ENCODE measurements at regions not wholly inside any gene's neighbourhood (a gene's known extent, or its start where the extent isn't known, plus 50 kb on each side); places are given as distances from the start of the nearest gene placed in this dataset.

- intact Hi-C loops (cut with DNase I; ENCODE audit: low total_unique reads) = no loop called here
- H3K27me3 ChIP-seq = no peaks in the 10 kb centered on the region
- H3K9me3 ChIP-seq = no peaks in the 10 kb centered on the region
- peaks cover 0 to 8% (median 3%) of the 10 kb centered on the region in 4 donors for H3K4me1 ChIP-seq
- DNase-seq = no peak
- no peak overlapping the region for H3K4me3 ChIP-seq
- 73 to 81% (median 77%) methylated on average over 5 of the region's 5 CpGs for WGBS, 5 donors
- H3K27ac ChIP-seq = no peak overlapping the region
- H3K36me3 ChIP-seq = no peaks in the 10 kb centered on the region
- no peak for TF ChIP-seq POLR2A (IDR thresholded peaks at IDR 0.05)
- TF ChIP-seq POLR2AphosphoS5 (IDR thresholded peaks at IDR 0.05) = no peak
- TF ChIP-seq, protein P1, sequence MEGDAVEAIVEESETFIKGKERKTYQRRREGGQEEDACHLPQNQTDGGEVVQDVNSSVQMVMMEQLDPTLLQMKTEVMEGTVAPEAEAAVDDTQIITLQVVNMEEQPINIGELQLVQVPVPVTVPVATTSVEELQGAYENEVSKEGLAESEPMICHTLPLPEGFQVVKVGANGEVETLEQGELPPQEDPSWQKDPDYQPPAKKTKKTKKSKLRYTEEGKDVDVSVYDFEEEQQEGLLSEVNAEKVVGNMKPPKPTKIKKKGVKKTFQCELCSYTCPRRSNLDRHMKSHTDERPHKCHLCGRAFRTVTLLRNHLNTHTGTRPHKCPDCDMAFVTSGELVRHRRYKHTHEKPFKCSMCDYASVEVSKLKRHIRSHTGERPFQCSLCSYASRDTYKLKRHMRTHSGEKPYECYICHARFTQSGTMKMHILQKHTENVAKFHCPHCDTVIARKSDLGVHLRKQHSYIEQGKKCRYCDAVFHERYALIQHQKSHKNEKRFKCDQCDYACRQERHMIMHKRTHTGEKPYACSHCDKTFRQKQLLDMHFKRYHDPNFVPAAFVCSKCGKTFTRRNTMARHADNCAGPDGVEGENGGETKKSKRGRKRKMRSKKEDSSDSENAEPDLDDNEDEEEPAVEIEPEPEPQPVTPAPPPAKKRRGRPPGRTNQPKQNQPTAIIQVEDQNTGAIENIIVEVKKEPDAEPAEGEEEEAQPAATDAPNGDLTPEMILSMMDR (IDR thresholded peaks at IDR 0.05) = no peak
- no peak for TF ChIP-seq EP300 (IDR thresholded peaks at IDR 0.05)
Observed at GRCh38 chr7:51617686-51618085, 301.1 kb upstream of the COBL start.

DNA sequence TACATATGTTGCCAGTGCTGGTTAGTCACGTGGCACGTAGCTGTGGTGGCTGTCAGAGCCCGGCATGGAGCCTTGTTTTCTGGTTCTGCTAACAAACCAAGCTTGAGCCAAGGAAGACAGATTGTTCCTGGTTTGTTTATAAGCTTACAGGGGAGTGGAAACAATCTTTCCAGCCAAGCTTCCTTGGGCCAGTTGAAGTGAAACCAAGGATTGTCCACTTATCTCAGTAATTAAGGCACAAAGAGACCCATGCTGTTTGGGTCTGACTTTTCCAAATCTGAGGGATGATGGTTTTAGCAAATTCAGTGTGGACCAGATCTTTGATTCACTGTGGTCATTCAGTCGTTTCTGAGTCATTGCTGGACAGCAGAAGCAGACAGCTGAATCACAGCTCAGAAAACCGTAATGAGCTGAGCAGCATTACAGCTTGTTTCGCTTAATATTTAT lies 297.3 kb upstream of the COBL start:
- Histone ChIP-seq H3K36me3 (no peaks in the 10 kb centered on the region), H3K4me1 (peaks cover 0 to 8% (median 3%) of the 10 kb centered on the region in 4 donors), H3K9me3 (no peaks in the 10 kb centered on the region), H3K27ac (peak overlapping the region in 3 of 5 donors; percentile 42 to 56 (median 46)), H3K4me3 (no peak overlapping the region), H3K27me3 (no peaks in the 10 kb centered on the region)
- intact Hi-C loops (cut with DNase I; ENCODE audit: low total_unique reads) = no loop called here
- TF ChIP-seq POLR2AphosphoS5 (IDR thresholded peaks at IDR 0.05) = peak in 1 of 3 donors; percentile 7
- no peak for TF ChIP-seq EP300 (IDR thresholded peaks at IDR 0.05)
- DNase-seq = peak in 1 of 2 donors; percentile 46
- WGBS, 5 donors = 38 to 54% (median 41%) methylated on average over 6 of the region's 6 CpGs

GRCh38 chr7:51611937-51612336 lies 295.3 kb upstream of the COBL start:
- Histone ChIP-seq H3K9me3 (no peaks in the 10 kb centered on the region), H3K36me3 (no peaks in the 10 kb centered on the region), H3K4me1 (peaks cover 0 to 8% (median 3%) of the 10 kb centered on the region in 4 donors), H3K27ac (no peak overlapping the region), H3K4me3 (no peak overlapping the region), H3K27me3 (no peaks in the 10 kb centered on the region)
- 44 to 88% (median 78%) methylated on average over 1 of the region's 1 CpG for WGBS, 5 donors
- DNase-seq = peak in 1 of 2 donors; percentile 18
- TF ChIP-seq, protein P1 (IDR thresholded peaks at IDR 0.05) = no peak
- no peak for TF ChIP-seq EP300 (IDR thresholded peaks at IDR 0.05)
- no peak for TF ChIP-seq POLR2AphosphoS5 (IDR thresholded peaks at IDR 0.05)
- TF ChIP-seq POLR2A (IDR thresholded peaks at IDR 0.05) = no peak
- intact Hi-C loops (cut with DNase I; ENCODE audit: low total_unique reads) = no loop called here

DNA sequence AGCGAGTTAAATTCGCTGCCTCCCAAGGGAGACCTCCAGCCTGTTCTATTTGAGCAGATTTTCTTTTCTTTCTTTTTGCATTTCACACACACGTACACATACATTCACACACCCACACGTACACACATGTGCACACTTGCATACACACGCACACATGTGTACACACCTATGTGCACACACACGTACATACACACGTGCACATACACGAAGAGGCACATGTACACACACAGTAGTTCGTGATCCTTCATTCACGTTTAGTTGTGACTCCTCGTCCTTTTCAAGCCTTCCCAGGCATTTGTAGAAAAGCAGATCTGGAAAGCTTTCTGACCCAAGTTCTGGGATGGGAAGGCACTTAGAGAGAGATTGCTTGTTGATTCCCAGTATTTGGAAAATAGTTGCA lies 290.8 kb upstream of the COBL start:
- TF ChIP-seq POLR2AphosphoS5 (IDR thresholded peaks at IDR 0.05) (no peak), EP300 (IDR thresholded peaks at IDR 0.05) (no peak)
- TF ChIP-seq, protein P1 (IDR thresholded peaks at IDR 0.05) = no peak
- H3K27me3 ChIP-seq = no peaks in the 10 kb centered on the region
- 85 to 95% (median 90%) methylated on average over 11 of the region's 11 CpGs for WGBS, 5 donors
- no peak overlapping the region for H3K27ac ChIP-seq
- no peak overlapping the region for H3K4me3 ChIP-seq
- no peaks in the 10 kb centered on the region for H3K4me1 ChIP-seq
- intact Hi-C loops (cut with DNase I; ENCODE audit: low total_unique reads) = no loop called here
- DNase-seq = no peak
- H3K9me3 ChIP-seq = no peaks in the 10 kb centered on the region
- no peaks in the 10 kb centered on the region for H3K36me3 ChIP-seq

- TF ChIP-seq POLR2A (IDR thresholded peaks at IDR 0.05) (no peak), POLR2AphosphoS5 (IDR thresholded peaks at IDR 0.05) (no peak), EP300 (IDR thresholded peaks at IDR 0.05) (no peak)
- TF ChIP-seq, protein P1 (IDR thresholded peaks at IDR 0.05) = no peak
- DNase-seq = peak in 1 of 2 donors; percentile 13
- H3K4me1 ChIP-seq = no peaks in the 10 kb centered on the region
- 83 to 89% (median 87%) methylated on average over 17 of the region's 17 CpGs for WGBS, 5 donors
- H3K27ac ChIP-seq = no peak overlapping the region
- no peaks in the 10 kb centered on the region for H3K27me3 ChIP-seq
- H3K4me3 ChIP-seq = no peak overlapping the region
- intact Hi-C loops (cut with DNase I; ENCODE audit: low total_unique reads) = no loop called here
- H3K9me3 ChIP-seq = no peaks in the 10 kb centered on the region
- H3K36me3 ChIP-seq = no peaks in the 10 kb centered on the region
Observed at GRCh38 chr7:51606601-51607154, 290.1 kb upstream of the COBL start.
